GM23248 (cell line): ENCODE measurements at regions not wholly inside any gene's neighbourhood (a gene's known extent, or its start where the extent isn't known, plus 50 kb on each side); places are given as distances from the start of the nearest gene placed in this dataset.

Experiments used
- EZH2 ChIP-seq: fragments of 200-600 bp; sonication (generic); IDR thresholded peaks from 2 replicates; pipeline ENCODE4 v1.6.1; 2018; ENCODE audit warnings: antibody characterized with exemption, mild to moderate bottlenecking; ENCODE audit not compliant: insufficient read depth, poor library complexity, severe bottlenecking
- EZH2phosphoT487 ChIP-seq: fragments of 200-600 bp; sonication (generic); IDR thresholded peaks from 2 replicates; pipeline ENCODE4 v1.6.1; 2018; ENCODE audit warnings: antibody characterized with exemption, moderate library complexity, mild to moderate bottlenecking, low read depth; ENCODE audit not compliant: insufficient read depth

DNA sequence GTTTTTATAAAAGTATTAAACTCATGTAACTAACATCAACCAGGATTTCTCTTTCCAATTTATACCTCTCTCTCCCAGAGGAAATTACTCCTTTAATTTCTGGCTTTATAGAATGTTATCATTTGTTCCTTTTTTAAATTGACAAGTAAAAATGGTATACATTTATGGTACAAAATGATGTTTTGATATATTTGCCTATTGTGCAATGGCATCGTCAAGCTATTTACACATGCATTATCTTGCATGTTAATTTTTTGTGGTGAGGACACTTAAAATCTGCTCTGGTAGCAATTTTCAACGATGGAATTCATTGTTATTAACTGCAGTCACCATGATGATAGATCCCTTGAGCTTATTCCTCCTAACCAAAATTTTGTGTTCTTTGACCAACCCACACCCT, 149.0 kb upstream of the NAV3 start:
- no peak for TF ChIP-seq EZH2phosphoT487
- TF ChIP-seq EZH2 = no peak
